DND-41 (cell line): ENCODE measurements at regions not wholly inside any gene's neighbourhood (a gene's known extent, or its start where the extent isn't known, plus 50 kb on each side); places are given as distances from the start of the nearest gene placed in this dataset.

Source experiments
- ATAC-seq: fragments of 200-7000 bp; cut with Tn5 transposase; 3 replicates; pipeline ENCODE4 v1.9.1; 2021; ENCODE audit warnings: low read depth; ENCODE audit not compliant: insufficient read depth
- DNase-seq: peaks from one replicate; pipeline ENCODE4 v3.0.0-alpha.2; 2020
- H2AFZ ChIP-seq: 2 replicates; pipeline ENCODE4 v1.6.0; 2012; ENCODE audit warnings: low read depth, low read length
- H3K27ac ChIP-seq: 2 replicates; pipeline ENCODE4 v1.5.1; 2012; ENCODE audit warnings: low read length, inconsistent platforms
- H3K27me3 ChIP-seq: fragments of 200-600 bp; sonication (generic); 2 replicates; pipeline ENCODE4 v1.6.0; 2012; ENCODE audit warnings: low read length, mild to moderate bottlenecking, inconsistent platforms; ENCODE audit not compliant: insufficient read depth, poor library complexity
- H3K36me3 ChIP-seq: 2 replicates; pipeline ENCODE4 v1.5.1; 2012; ENCODE audit warnings: low read length, inconsistent platforms; ENCODE audit not compliant: insufficient read depth
- H3K4me1 ChIP-seq: 2 replicates; pipeline ENCODE4 v1.5.1; 2012; ENCODE audit warnings: mild to moderate bottlenecking, low read length; ENCODE audit not compliant: insufficient read depth
- H3K4me2 ChIP-seq: 2 replicates; pipeline ENCODE4 v1.6.0; 2012; ENCODE audit warnings: mild to moderate bottlenecking, moderate library complexity, low read length, inconsistent platforms; ENCODE audit not compliant: insufficient read depth
- H3K4me3 ChIP-seq, 2 experiments: fragments of 200-600 bp in 1 of 2; shearing (Covaris generic) in 1 of 2; 2 replicates each; pipeline ENCODE4 v1.5.1; 2012 to 2016; ENCODE audit warnings: inconsistent platforms in 2 of 2, low read length in 2 of 2, mild to moderate bottlenecking in 2 of 2, low read depth in 1 of 2, moderate library complexity in 1 of 2
- H3K79me2 ChIP-seq: 2 replicates; pipeline ENCODE4 v1.6.0; 2012; ENCODE audit warnings: low read length, inconsistent platforms; ENCODE audit not compliant: insufficient read depth
- H3K9ac ChIP-seq: 2 replicates; pipeline ENCODE4 v1.6.0; 2012; ENCODE audit warnings: low read depth, mild to moderate bottlenecking, inconsistent platforms, low read length, moderate library complexity
- H3K9me3 ChIP-seq: 2 replicates; pipeline ENCODE4 v1.5.1; 2012; ENCODE audit warnings: low read length, moderate library complexity, mild to moderate bottlenecking, inconsistent platforms; ENCODE audit not compliant: insufficient read depth, severe bottlenecking
- H4K20me1 ChIP-seq: 2 replicates; pipeline ENCODE4 v1.6.0; 2012; ENCODE audit warnings: low read length; ENCODE audit not compliant: insufficient read depth
- CTCF ChIP-seq: IDR thresholded peaks from 2 replicates; pipeline ENCODE4 v1.5.1; 2012; ENCODE audit warnings: borderline replicate concordance, low read length, moderate library complexity, mild to moderate bottlenecking; ENCODE audit not compliant: poor library complexity, severe bottlenecking; ENCODE audit errors: extremely low read depth
- EZH2 ChIP-seq: IDR thresholded peaks from 3 replicates; pipeline ENCODE4 v1.6.1; 2012; ENCODE audit warnings: borderline replicate concordance, low read depth, mild to moderate bottlenecking, moderate library complexity, low read length, inconsistent platforms; ENCODE audit not compliant: severe bottlenecking

DNA sequence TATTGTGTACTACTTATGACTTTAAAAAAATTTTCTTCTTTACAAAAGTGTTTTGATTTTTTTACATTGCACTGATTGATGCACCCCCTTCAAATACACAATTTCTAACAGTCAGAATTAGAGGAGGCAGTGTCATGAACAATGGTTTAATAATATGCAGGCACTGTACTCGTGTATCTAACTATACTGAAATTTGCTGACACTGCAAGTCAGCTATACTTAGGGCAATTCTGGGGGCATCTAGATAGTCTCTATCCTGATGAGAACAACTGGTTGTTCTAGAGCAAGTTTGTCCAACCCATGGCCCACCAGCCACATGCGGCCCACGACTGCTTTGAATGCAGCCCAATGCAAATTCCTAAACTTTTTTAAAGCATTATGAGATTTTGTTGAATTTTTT, 375.6 kb downstream of the BCKDHB start:
- H3K9me3 ChIP-seq: no peaks in the 10 kb centered on the region
- H4K20me1 ChIP-seq: no peaks in the 10 kb centered on the region
- no peak for DNase-seq
- no peak for TF ChIP-seq CTCF
- TF ChIP-seq EZH2: no peak
- no peak overlapping the region for H3K4me2 ChIP-seq
- H3K79me2 ChIP-seq: no peaks in the 10 kb centered on the region
- no peak overlapping the region for H3K27ac ChIP-seq
- H3K27me3 ChIP-seq: no peaks in the 10 kb centered on the region
- H3K4me1 ChIP-seq: no peaks in the 10 kb centered on the region
- no peak overlapping the region for H3K4me3 ChIP-seq
- H3K9ac ChIP-seq: no peak overlapping the region
- no peaks in the 10 kb centered on the region for H3K36me3 ChIP-seq
- H2AFZ ChIP-seq: no peak overlapping the region
- ATAC-seq: no peak

DNA sequence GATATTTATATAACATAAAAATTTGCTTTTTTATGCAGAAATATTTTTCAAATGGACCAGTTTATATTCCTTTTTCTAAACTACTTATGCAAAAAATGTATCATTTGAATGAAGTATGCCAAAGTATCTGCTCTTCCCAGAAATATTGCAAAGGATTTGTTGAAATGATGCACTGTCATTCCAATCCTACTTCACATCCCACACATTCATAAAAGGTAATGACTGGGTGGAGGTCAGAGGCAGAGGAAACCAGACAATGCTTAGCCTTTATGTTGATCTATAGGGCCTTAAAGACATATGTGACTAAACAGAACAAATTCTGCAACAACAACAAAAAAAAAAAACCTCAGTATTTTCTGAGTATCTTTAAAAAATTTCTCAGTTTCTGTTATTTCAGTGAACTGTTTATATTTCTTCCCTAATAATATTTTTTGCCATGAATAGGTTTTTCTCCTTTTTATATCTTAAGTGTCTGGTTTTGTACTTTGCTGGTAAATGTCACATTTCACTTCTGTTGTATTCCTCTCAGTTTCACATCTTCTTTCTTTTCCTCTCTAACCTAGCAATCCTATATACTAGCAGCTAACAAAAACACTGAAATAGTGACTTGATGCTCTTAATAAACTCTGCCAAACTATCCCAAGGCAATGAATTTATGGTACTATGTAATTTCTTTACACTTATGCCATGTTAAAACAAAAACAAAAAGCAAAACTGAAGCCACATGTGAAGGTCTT, 374.1 kb downstream of the BCKDHB start:
- ATAC-seq (no peak), DNase-seq (no peak)
- no peaks in the 10 kb centered on the region for H3K9me3 ChIP-seq
- H3K27ac ChIP-seq: no peak overlapping the region
- no peak overlapping the region for H2AFZ ChIP-seq
- H4K20me1 ChIP-seq: no peaks in the 10 kb centered on the region
- H3K4me1 ChIP-seq: no peaks in the 10 kb centered on the region
- no peak overlapping the region for H3K4me3 ChIP-seq
- H3K79me2 ChIP-seq: no peaks in the 10 kb centered on the region
- no peak overlapping the region for H3K9ac ChIP-seq
- no peaks in the 10 kb centered on the region for H3K27me3 ChIP-seq
- no peak for TF ChIP-seq EZH2
- H3K4me2 ChIP-seq: no peak overlapping the region
- H3K36me3 ChIP-seq: no peaks in the 10 kb centered on the region

GRCh38 chr6:80478030-80478429, 371.6 kb downstream of the BCKDHB start:
- no peak overlapping the region for H3K4me3 ChIP-seq
- no peak overlapping the region for H3K9ac ChIP-seq
- no peak overlapping the region for H3K27ac ChIP-seq
- H2AFZ ChIP-seq: no peak overlapping the region
- H3K4me2 ChIP-seq: no peak overlapping the region
- no peaks in the 10 kb centered on the region for H3K36me3 ChIP-seq
- H4K20me1 ChIP-seq: no peaks in the 10 kb centered on the region
- no peaks in the 10 kb centered on the region for H3K27me3 ChIP-seq
- H3K79me2 ChIP-seq: no peaks in the 10 kb centered on the region
- DNase-seq: no peak
- no peaks in the 10 kb centered on the region for H3K9me3 ChIP-seq
- TF ChIP-seq CTCF: no peak
- no peak for ATAC-seq
- H3K4me1 ChIP-seq: no peaks in the 10 kb centered on the region

GRCh38 chr6:80477591-80477990, 371.1 kb downstream of the BCKDHB start:
- DNase-seq (no peak), ATAC-seq (no peak)
- no peak overlapping the region for H3K27ac ChIP-seq
- TF ChIP-seq CTCF (no peak), EZH2 (no peak)
- H3K9me3 ChIP-seq: no peaks in the 10 kb centered on the region
- no peak overlapping the region for H3K4me2 ChIP-seq
- H3K4me1 ChIP-seq: no peaks in the 10 kb centered on the region
- no peaks in the 10 kb centered on the region for H3K36me3 ChIP-seq
- H3K9ac ChIP-seq: no peak overlapping the region
- H4K20me1 ChIP-seq: no peaks in the 10 kb centered on the region
- H2AFZ ChIP-seq: no peak overlapping the region
- H3K27me3 ChIP-seq: no peaks in the 10 kb centered on the region
- no peaks in the 10 kb centered on the region for H3K79me2 ChIP-seq
- no peak overlapping the region for H3K4me3 ChIP-seq
